ENCODE measurements at regions not wholly inside any gene's neighbourhood (a gene's known extent, or its start where the extent isn't known, plus 50 kb on each side); places are given as distances from the start of the nearest gene placed in this dataset.
A peak's percentile ranks its signal among the peaks of the same experiment; 100 is the strongest.

GRCh38 chr11:71139516-71140205 lies 112.7 kb downstream of the SHANK2 start:
- TF ChIP-seq, protein P1, sequence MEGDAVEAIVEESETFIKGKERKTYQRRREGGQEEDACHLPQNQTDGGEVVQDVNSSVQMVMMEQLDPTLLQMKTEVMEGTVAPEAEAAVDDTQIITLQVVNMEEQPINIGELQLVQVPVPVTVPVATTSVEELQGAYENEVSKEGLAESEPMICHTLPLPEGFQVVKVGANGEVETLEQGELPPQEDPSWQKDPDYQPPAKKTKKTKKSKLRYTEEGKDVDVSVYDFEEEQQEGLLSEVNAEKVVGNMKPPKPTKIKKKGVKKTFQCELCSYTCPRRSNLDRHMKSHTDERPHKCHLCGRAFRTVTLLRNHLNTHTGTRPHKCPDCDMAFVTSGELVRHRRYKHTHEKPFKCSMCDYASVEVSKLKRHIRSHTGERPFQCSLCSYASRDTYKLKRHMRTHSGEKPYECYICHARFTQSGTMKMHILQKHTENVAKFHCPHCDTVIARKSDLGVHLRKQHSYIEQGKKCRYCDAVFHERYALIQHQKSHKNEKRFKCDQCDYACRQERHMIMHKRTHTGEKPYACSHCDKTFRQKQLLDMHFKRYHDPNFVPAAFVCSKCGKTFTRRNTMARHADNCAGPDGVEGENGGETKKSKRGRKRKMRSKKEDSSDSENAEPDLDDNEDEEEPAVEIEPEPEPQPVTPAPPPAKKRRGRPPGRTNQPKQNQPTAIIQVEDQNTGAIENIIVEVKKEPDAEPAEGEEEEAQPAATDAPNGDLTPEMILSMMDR (IDR thresholded peaks at IDR 0.05), result no peak
- Histone ChIP-seq H3K4me1 (ENCODE audit: control insufficient read depth in 1 of 2, low read depth in 2 of 2) (peaks cover 0 to 15% of the 10 kb centered on the region in 2 donors), H3K27me3 (replicated peaks; ENCODE audit: insufficient read depth) (no peaks in the 10 kb centered on the region), H3K4me3 (peak overlapping the region; percentile 2), H3K27ac (no peak overlapping the region), H3K36me3 (no peaks in the 10 kb centered on the region), H3K9me3 (no peaks in the 10 kb centered on the region)
- DNase-seq (ENCODE audit: low spot score) (no peak), ATAC-seq (ENCODE audit: insufficient number of reproducible peaks, low FRiP score, low read depth) (no peak)

DNA sequence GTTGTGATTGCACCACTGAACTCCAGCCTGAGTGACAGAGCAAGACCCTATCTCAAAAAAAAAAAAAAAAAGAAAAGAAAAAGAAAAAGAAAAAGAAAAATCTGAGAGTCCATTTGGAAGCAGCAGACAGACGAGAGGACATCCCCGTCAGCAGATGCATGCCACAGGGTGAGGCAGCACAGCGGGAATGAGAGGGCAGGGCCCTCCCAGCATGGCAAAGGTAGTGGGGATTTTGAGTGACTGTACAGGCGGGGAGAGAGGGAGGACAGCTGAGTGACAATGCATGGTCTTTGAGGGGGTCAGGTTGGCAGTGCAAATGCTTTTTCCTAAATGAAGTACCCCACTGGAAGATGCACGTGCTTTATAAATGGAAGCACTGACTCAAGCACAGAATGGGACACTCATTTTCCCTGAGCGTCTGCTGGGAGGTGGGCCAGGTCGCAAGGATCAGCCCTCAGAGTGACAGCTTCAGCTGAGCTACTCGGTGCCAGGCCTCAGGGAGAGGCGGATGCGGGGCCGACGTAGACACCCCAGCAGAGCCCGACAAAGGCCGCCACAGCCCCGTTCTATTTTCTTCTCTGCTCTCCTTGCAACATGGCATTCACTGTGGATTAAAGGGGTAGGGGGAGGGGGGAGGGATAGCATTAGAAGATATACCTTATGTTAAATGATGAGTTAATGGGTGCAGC lies 113.5 kb downstream of the SHANK2 start:
- ATAC-seq (ENCODE audit: insufficient number of reproducible peaks, low FRiP score, low read depth), result no peak
- peaks cover 0 to 15% of the 10 kb centered on the region in 2 donors for H3K4me1 ChIP-seq (ENCODE audit: control insufficient read depth in 1 of 2, low read depth in 2 of 2)
- no peak overlapping the region for H3K4me3 ChIP-seq
- H3K27me3 ChIP-seq (replicated peaks; ENCODE audit: insufficient read depth), result no peaks in the 10 kb centered on the region
- TF ChIP-seq, protein P1 (IDR thresholded peaks at IDR 0.05), result no peak
- no peak overlapping the region for H3K27ac ChIP-seq
- H3K9me3 ChIP-seq, result no peaks in the 10 kb centered on the region
- DNase-seq (ENCODE audit: low spot score), result no peak
- no peaks in the 10 kb centered on the region for H3K36me3 ChIP-seq

- no peak for ATAC-seq (ENCODE audit: insufficient number of reproducible peaks, low FRiP score, low read depth)
- no peaks in the 10 kb centered on the region for H3K36me3 ChIP-seq
- DNase-seq (ENCODE audit: low spot score), result no peak
- no peak overlapping the region for H3K4me3 ChIP-seq
- TF ChIP-seq, protein P1 (IDR thresholded peaks at IDR 0.05), result no peak
- H3K9me3 ChIP-seq, result no peaks in the 10 kb centered on the region
- no peaks in the 10 kb centered on the region for H3K27me3 ChIP-seq (replicated peaks; ENCODE audit: insufficient read depth)
- H3K4me1 ChIP-seq (ENCODE audit: control insufficient read depth in 1 of 2, low read depth in 2 of 2), result peaks cover 0 to 15% of the 10 kb centered on the region in 2 donors
- H3K27ac ChIP-seq, result no peak overlapping the region
These were observed 115.0 kb downstream of the SHANK2 start for GRCh38 chr11:71137376-71137775.

- Histone ChIP-seq H3K36me3 (no peaks in the 10 kb centered on the region), H3K4me3 (no peak overlapping the region), H3K27ac (no peak overlapping the region), H3K27me3 (replicated peaks; ENCODE audit: insufficient read depth) (no peaks in the 10 kb centered on the region), H3K4me1 (ENCODE audit: control insufficient read depth in 1 of 2, low read depth in 2 of 2) (peaks cover 0 to 15% of the 10 kb centered on the region in 2 donors), H3K9me3 (no peaks in the 10 kb centered on the region)
- DNase-seq (ENCODE audit: low spot score) (no peak), ATAC-seq (ENCODE audit: insufficient number of reproducible peaks, low FRiP score, low read depth) (no peak)
- TF ChIP-seq, protein P1 (IDR thresholded peaks at IDR 0.05), result no peak
These were observed 116.1 kb downstream of the SHANK2 start for GRCh38 chr11:71136095-71136845.

DNA sequence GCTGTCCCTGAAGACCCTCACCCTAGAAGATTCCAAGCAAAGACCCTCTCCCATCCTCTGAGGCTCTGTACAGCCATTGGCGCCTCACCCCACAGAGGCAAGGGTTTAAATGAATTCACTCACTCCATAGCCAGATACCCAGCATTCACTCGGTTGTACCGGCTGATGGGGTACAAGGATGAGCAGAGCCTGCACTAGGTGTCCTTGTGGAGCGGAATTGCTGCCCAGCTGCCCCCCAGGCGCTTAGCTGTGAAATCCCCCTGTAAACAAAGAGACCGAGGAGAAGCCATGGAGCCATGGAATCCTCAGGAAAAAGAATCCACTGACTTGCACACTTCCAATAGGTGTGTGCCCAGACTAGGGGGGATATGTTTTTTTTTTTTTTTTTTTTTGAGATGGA lies 117.3 kb downstream of the SHANK2 start:
- no peaks in the 10 kb centered on the region for H3K9me3 ChIP-seq
- peaks cover 0 to 11% of the 10 kb centered on the region in 2 donors for H3K4me1 ChIP-seq (ENCODE audit: control insufficient read depth in 1 of 2, low read depth in 2 of 2)
- H3K27ac ChIP-seq, result no peak overlapping the region
- DNase-seq (ENCODE audit: low spot score) (no peak), ATAC-seq (ENCODE audit: insufficient number of reproducible peaks, low FRiP score, low read depth) (no peak)
- H3K4me3 ChIP-seq, result no peak overlapping the region
- no peaks in the 10 kb centered on the region for H3K27me3 ChIP-seq (replicated peaks; ENCODE audit: insufficient read depth)
- H3K36me3 ChIP-seq, result no peaks in the 10 kb centered on the region
- TF ChIP-seq, protein P1 (IDR thresholded peaks at IDR 0.05), result no peak
